ENCODE measurements at regions not wholly inside any gene's neighbourhood (a gene's known extent, or its start where the extent isn't known, plus 50 kb on each side); places are given as distances from the start of the nearest gene placed in this dataset.

DNA sequence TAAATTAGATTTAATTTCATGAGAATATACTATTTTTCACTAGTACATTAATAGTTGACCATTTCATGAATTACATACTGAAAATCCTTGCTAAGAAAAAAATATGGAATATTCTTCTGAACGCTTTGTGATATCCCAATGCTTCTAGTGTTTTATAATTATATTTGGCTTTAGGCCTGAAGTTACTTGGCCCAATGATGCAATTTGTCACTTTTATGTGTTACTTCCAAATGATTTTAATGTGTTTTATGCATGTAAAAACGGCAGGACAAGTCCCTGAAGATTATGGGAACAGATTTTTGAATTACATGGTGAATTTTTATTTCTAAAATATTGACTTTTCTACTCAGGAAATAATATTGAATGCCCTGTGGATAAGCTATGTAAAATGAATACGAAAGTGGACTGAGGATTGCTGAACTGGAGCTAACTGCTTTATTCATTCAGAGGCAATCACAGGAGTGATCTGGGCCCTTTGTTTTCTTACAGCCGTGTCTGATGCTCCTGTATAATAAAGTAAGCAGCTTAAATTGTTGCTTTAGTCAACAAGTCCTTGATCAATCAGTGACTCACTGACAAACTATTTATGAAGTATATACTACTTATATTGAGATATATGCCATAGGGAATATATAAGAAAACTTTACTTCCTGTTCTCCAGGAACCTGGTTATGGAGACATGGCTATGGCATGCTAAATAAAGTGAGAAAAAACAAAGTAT lies 543.0 kb upstream of the RGS18 start:
- no peak for FAIRE-seq
- no peak overlapping the region for H3K4me3 ChIP-seq (ENCODE audit: low read length in 3 of 3)

DNA sequence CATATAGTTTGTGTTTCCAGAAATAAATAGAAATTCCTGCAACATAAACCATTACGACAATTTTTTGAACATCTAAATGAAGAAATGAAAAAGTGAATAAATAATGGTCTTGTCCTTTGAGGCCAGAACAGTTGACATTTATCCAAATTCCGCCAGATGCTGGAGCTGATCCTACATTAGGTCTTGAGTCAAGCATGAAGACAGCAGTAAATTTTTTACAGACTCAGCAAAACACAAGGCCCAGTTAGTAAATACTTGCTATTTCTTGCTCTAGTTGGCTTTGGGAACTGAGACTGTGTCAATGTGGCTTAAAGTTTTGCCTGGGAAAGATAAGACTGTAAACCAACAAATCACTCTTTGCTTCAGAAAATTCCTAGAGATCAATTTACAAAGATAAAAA lies 540.1 kb upstream of the RGS18 start:
- Histone ChIP-seq H3K27me3 (ENCODE audit: control insufficient read depth, insufficient read depth, low read length) (no peaks in the 10 kb centered on the region), H3K27ac (ENCODE audit: low read depth in 2 of 2, low read length in 2 of 2) (no peak overlapping the region), H3K36me3 (ENCODE audit: control insufficient read depth in 2 of 3, insufficient read depth in 3 of 3, low read length in 3 of 3) (no peaks in the 10 kb centered on the region), H3K4me3 (ENCODE audit: low read length in 3 of 3) (no peak overlapping the region), H3K9me3 (ENCODE audit: control insufficient read depth in 2 of 3, insufficient read depth in 1 of 3, low read length in 3 of 3) (no peaks in the 10 kb centered on the region), H3K9ac (ENCODE audit: low read length in 3 of 3) (no peak overlapping the region), H3K4me1 (ENCODE audit: control insufficient read depth in 2 of 3, insufficient read depth in 2 of 3, low read depth in 1 of 3, low read length in 3 of 3) (peaks cover 0 to 2% (median 0%) of the 10 kb centered on the region in 3 donors)
- TF ChIP-seq, protein P1, sequence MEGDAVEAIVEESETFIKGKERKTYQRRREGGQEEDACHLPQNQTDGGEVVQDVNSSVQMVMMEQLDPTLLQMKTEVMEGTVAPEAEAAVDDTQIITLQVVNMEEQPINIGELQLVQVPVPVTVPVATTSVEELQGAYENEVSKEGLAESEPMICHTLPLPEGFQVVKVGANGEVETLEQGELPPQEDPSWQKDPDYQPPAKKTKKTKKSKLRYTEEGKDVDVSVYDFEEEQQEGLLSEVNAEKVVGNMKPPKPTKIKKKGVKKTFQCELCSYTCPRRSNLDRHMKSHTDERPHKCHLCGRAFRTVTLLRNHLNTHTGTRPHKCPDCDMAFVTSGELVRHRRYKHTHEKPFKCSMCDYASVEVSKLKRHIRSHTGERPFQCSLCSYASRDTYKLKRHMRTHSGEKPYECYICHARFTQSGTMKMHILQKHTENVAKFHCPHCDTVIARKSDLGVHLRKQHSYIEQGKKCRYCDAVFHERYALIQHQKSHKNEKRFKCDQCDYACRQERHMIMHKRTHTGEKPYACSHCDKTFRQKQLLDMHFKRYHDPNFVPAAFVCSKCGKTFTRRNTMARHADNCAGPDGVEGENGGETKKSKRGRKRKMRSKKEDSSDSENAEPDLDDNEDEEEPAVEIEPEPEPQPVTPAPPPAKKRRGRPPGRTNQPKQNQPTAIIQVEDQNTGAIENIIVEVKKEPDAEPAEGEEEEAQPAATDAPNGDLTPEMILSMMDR (IDR thresholded peaks at IDR 0.05; ENCODE audit: borderline replicate concordance, extremely low read depth, insufficient read depth): no peak
- peak in 2 of 5 donors; percentile 36 to 54 for DNase-seq
- intact Hi-C loops (cut with DNase I): no loop called here
- no peak for FAIRE-seq

More for the DNA sequence above, 543.0 kb upstream of the RGS18 start:
- TF ChIP-seq, protein P1 (IDR thresholded peaks at IDR 0.05; ENCODE audit: borderline replicate concordance, extremely low read depth, insufficient read depth): no peak
- intact Hi-C loops (cut with DNase I): no loop called here
- Histone ChIP-seq H3K9me3 (ENCODE audit: control insufficient read depth in 2 of 3, insufficient read depth in 1 of 3, low read length in 3 of 3) (no peaks in the 10 kb centered on the region), H3K9ac (ENCODE audit: low read length in 3 of 3) (no peak overlapping the region), H3K36me3 (ENCODE audit: control insufficient read depth in 2 of 3, insufficient read depth in 3 of 3, low read length in 3 of 3) (no peaks in the 10 kb centered on the region), H3K4me1 (ENCODE audit: control insufficient read depth in 2 of 3, insufficient read depth in 2 of 3, low read depth in 1 of 3, low read length in 3 of 3) (peaks cover 0 to 2% (median 0%) of the 10 kb centered on the region in 3 donors), H3K27me3 (ENCODE audit: control insufficient read depth, insufficient read depth, low read length) (no peaks in the 10 kb centered on the region), H3K27ac (ENCODE audit: low read depth in 2 of 2, low read length in 2 of 2) (no peak overlapping the region)
- DNase-seq: no peak

DNA sequence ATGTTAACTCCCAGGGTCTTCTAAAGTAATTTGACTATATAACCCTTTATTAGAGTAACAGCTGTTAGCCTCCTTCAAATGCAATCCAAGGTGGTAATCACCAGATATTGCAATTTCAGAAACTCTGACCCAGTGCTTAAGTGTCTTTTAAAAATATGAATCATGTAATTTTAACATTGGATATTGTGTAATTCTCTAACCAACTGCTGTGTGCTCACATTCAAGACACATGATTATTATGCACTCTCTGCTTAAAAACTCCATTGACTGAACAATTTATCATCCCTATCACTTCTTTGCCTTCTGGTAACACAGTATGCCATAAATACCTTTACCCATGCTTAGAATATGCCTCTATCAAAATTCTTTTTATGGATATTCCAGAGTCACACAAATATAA lies 537.4 kb upstream of the RGS18 start:
- Histone ChIP-seq H3K4me1 (ENCODE audit: control insufficient read depth in 2 of 3, insufficient read depth in 2 of 3, low read depth in 1 of 3, low read length in 3 of 3) (peaks cover 0 to 2% (median 0%) of the 10 kb centered on the region in 3 donors), H3K4me3 (ENCODE audit: low read length in 3 of 3) (no peak overlapping the region), H3K9me3 (ENCODE audit: control insufficient read depth in 2 of 3, insufficient read depth in 1 of 3, low read length in 3 of 3) (no peaks in the 10 kb centered on the region), H3K27ac (ENCODE audit: low read depth in 2 of 2, low read length in 2 of 2) (no peak overlapping the region), H3K36me3 (ENCODE audit: control insufficient read depth in 2 of 3, insufficient read depth in 3 of 3, low read length in 3 of 3) (no peaks in the 10 kb centered on the region), H3K9ac (ENCODE audit: low read length in 3 of 3) (no peak overlapping the region), H3K27me3 (ENCODE audit: control insufficient read depth, insufficient read depth, low read length) (no peaks in the 10 kb centered on the region)
- no peak for DNase-seq
- FAIRE-seq: no peak
- intact Hi-C loops (cut with DNase I): no loop called here
- TF ChIP-seq, protein P1 (IDR thresholded peaks at IDR 0.05; ENCODE audit: borderline replicate concordance, extremely low read depth, insufficient read depth): no peak

All from kidney (tissue), 13 donors.